ENCODE measurements at regions not wholly inside any gene's neighbourhood (a gene's known extent, or its start where the extent isn't known, plus 50 kb on each side); places are given as distances from the start of the nearest gene placed in this dataset.
A peak's percentile ranks its signal among the peaks of the same experiment; 100 is the strongest.

- no peak for DNase-seq (ENCODE audit: low spot score)
Measured at GRCh38 chr16:26877421-26877820, 189.3 kb upstream of the C16orf82 start.

GRCh38 chr16:26885674-26886073 is 181.1 kb upstream of the C16orf82 start:
- DNase-seq (ENCODE audit: low spot score), result no peak

GRCh38 chr16:26889740-26890139 is 177.0 kb upstream of the C16orf82 start:
- no peak for DNase-seq (ENCODE audit: low spot score)

GRCh38 chr16:26898200-26898599 is 168.5 kb upstream of the C16orf82 start:
- no peak for DNase-seq (ENCODE audit: low spot score)

GRCh38 chr16:26901196-26901861 is 165.4 kb upstream of the C16orf82 start:
- no peak for DNase-seq (ENCODE audit: low spot score)

GRCh38 chr16:26901983-26902382 is 164.7 kb upstream of the C16orf82 start:
- no peak for DNase-seq (ENCODE audit: low spot score)

- DNase-seq (ENCODE audit: low spot score), result no peak
Measured at GRCh38 chr16:26905336-26905735, 161.4 kb upstream of the C16orf82 start.

GRCh38 chr16:26909623-26910022 is 157.1 kb upstream of the C16orf82 start:
- DNase-seq (ENCODE audit: low spot score), result no peak

GRCh38 chr16:26911436-26911835 is 155.3 kb upstream of the C16orf82 start:
- no peak for DNase-seq (ENCODE audit: low spot score)

- no peak for DNase-seq (ENCODE audit: low spot score)
Measured at GRCh38 chr16:26913851-26914250, 152.9 kb upstream of the C16orf82 start.

GRCh38 chr16:26930786-26931581 is 135.7 kb upstream of the C16orf82 start:
- no peak for DNase-seq (ENCODE audit: low spot score)

GRCh38 chr16:26950636-26951035 is 116.1 kb upstream of the C16orf82 start:
- no peak for DNase-seq (ENCODE audit: low spot score)

GRCh38 chr16:26951950-26952349 is 114.8 kb upstream of the C16orf82 start:
- no peak for DNase-seq (ENCODE audit: low spot score)

GRCh38 chr16:26952411-26952810 is 114.3 kb upstream of the C16orf82 start:
- DNase-seq (ENCODE audit: low spot score), result no peak

- DNase-seq (ENCODE audit: low spot score), result no peak
Measured at GRCh38 chr16:26957283-26957859, 109.4 kb upstream of the C16orf82 start.

- DNase-seq (ENCODE audit: low spot score), result no peak
Measured at GRCh38 chr16:26959416-26960009, 107.2 kb upstream of the C16orf82 start.

- DNase-seq (ENCODE audit: low spot score), result no peak
Measured at GRCh38 chr16:26961459-26961858, 105.3 kb upstream of the C16orf82 start.

GRCh38 chr16:26963109-26963508 is 103.6 kb upstream of the C16orf82 start:
- DNase-seq (ENCODE audit: low spot score), result peak; percentile 3

- DNase-seq (ENCODE audit: low spot score), result no peak
Measured at GRCh38 chr16:26969589-26970231, 97.0 kb upstream of the C16orf82 start.

- no peak for DNase-seq (ENCODE audit: low spot score)
Measured at GRCh38 chr16:26970292-26970691, 96.4 kb upstream of the C16orf82 start.

GRCh38 chr16:26976873-26977272 is 89.9 kb upstream of the C16orf82 start:
- DNase-seq (ENCODE audit: low spot score), result no peak
